ENCODE measurements at regions not wholly inside any gene's neighbourhood (a gene's known extent, or its start where the extent isn't known, plus 50 kb on each side); places are given as distances from the start of the nearest gene placed in this dataset.

DNA sequence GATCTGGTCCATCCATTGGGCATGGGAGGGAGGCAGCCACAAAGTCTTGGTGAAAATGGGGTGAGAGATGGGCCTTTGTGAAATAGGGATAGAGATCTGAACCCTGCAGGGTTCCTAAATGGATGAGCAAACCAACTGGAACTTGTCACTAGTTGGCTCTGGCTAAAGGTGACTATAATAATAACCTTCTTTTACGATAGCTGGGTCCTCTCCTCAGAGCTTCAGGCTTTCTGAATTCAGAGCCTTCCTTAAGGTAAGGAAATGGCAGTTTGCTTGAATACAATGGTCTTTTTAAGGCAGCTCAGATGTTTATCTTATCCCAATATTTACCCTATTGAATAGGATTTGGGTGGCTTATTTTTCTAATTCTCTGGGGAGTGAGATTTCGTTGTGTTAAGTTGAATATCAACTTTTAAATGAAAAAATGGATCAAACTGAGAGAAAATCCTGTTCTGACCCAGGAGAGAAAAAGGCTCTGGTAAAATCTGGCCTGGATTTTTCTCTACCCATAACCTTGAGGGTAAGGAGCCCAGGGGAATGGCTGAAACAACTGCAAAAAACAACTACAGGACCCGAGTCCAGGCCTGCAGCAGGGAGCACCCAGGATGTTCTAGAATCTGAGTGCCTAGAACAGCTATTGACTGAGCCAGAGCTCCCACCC lies 61.1 kb upstream of the CXCR4 start:
- Histone ChIP-seq H3K27ac (ENCODE audit: low read length) (no peak overlapping the region), H3K79me2 (ENCODE audit: low read length) (no peaks in the 10 kb centered on the region), H3K4me1 (ENCODE audit: low read length) (no peaks in the 10 kb centered on the region), H3K9ac (ENCODE audit: low read length) (no peak overlapping the region), H3K9me3 (ENCODE audit: low read length) (no peaks in the 10 kb centered on the region), H3K36me3 (ENCODE audit: insufficient read depth, low read length) (no peaks in the 10 kb centered on the region), H2AFZ (ENCODE audit: low read length) (no peak overlapping the region), H3K27me3 (ENCODE audit: low read length) (no peaks in the 10 kb centered on the region; the same call in 1 of the 2 replicates), H3K4me3 (ENCODE audit: low read length) (no peak overlapping the region), H4K20me1 (ENCODE audit: insufficient read depth, low read depth, low read length) (no peaks in the 10 kb centered on the region), H3K4me2 (ENCODE audit: low read depth, low read length, poor library complexity, severe bottlenecking) (no peak overlapping the region), H3K9me2 (replicated peaks; ENCODE audit: insufficient read depth, low read length) (no peaks in the 10 kb centered on the region)
- DNase-seq, result no peak

DNA sequence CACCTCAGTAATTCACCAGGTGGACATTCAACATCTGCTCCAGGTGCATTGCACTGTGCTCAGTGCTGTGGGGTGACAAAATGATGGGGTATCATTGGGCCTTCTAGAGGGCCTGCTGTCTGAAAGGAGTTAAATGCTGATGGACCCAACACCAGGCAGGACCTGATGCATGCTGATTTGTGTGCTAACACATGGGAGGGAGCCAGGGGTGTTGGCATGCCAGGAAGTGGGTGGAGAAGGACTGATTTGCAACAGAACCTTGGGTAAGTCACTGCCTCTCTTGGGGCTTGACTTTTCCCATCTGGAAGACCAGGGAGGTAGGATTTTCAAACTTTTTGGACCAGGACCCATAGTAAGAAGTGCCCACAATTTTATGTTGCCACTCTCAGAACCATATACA lies 57.9 kb upstream of the CXCR4 start:
- H3K4me3 ChIP-seq (ENCODE audit: low read length), result no peak overlapping the region
- no peak overlapping the region for H2AFZ ChIP-seq (ENCODE audit: low read length)
- no peak overlapping the region for H3K9ac ChIP-seq (ENCODE audit: low read length)
- no peaks in the 10 kb centered on the region for H3K27me3 ChIP-seq (ENCODE audit: low read length)
- no peaks in the 10 kb centered on the region for H4K20me1 ChIP-seq (ENCODE audit: insufficient read depth, low read depth, low read length)
- no peak overlapping the region for H3K4me2 ChIP-seq (ENCODE audit: low read depth, low read length, poor library complexity, severe bottlenecking)
- H3K79me2 ChIP-seq (ENCODE audit: low read length), result no peaks in the 10 kb centered on the region
- H3K4me1 ChIP-seq (ENCODE audit: low read length), result no peaks in the 10 kb centered on the region
- H3K9me2 ChIP-seq (replicated peaks; ENCODE audit: insufficient read depth, low read length), result no peaks in the 10 kb centered on the region
- no peaks in the 10 kb centered on the region for H3K9me3 ChIP-seq (ENCODE audit: low read length)
- H3K36me3 ChIP-seq (ENCODE audit: insufficient read depth, low read length), result no peaks in the 10 kb centered on the region
- DNase-seq, result peak; percentile 36
- no peak overlapping the region for H3K27ac ChIP-seq (ENCODE audit: low read length)

DNA sequence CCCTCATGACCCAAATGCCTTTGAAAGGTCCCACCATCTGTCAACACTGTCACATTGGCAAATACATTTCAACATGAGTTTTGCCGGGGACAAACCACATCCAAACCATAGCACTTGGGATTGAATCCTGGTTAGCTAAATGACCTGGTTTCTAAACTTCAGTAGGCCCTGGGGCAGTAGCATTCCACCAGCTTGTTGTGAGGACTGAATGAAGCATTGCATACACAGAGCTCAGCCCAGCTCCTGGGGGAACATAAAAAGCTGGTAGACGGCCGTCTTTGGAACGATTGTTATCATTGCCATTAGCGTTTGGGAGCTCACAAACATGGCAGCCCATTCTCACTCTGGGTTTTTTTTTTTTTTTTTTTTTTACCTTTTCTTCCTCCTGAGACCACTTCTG lies 57.5 kb upstream of the CXCR4 start:
- no peaks in the 10 kb centered on the region for H4K20me1 ChIP-seq (ENCODE audit: insufficient read depth, low read depth, low read length)
- no peaks in the 10 kb centered on the region for H3K9me3 ChIP-seq (ENCODE audit: low read length)
- no peaks in the 10 kb centered on the region for H3K4me1 ChIP-seq (ENCODE audit: low read length)
- H3K36me3 ChIP-seq (ENCODE audit: insufficient read depth, low read length), result no peaks in the 10 kb centered on the region
- H3K27ac ChIP-seq (ENCODE audit: low read length), result no peak overlapping the region
- H3K27me3 ChIP-seq (ENCODE audit: low read length), result no peaks in the 10 kb centered on the region
- H3K9ac ChIP-seq (ENCODE audit: low read length), result no peak overlapping the region
- no peaks in the 10 kb centered on the region for H3K9me2 ChIP-seq (replicated peaks; ENCODE audit: insufficient read depth, low read length)
- H3K4me2 ChIP-seq (ENCODE audit: low read depth, low read length, poor library complexity, severe bottlenecking), result no peak overlapping the region
- DNase-seq, result peak; percentile 24
- no peak overlapping the region for H3K4me3 ChIP-seq (ENCODE audit: low read length)
- H2AFZ ChIP-seq (ENCODE audit: low read length), result no peak overlapping the region
- H3K79me2 ChIP-seq (ENCODE audit: low read length), result no peaks in the 10 kb centered on the region

DNA sequence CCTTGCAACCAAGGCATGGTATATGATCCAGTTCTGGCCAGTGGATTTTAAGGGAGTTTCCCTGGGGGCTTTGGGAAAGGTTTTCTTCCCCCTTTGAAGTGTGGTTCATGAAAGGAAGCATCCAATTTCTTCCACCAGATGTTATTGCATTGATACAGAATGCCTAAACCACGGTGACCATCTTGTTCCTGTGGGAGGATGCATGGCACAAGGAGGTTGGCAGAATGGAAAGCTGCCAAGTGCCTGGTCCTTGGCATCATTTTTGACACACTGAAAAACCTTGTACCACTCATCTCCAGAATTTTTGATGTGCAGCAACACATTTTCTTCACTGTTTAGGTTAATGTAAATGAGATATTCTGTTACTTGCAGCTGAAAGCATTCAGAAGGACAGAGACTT lies 55.2 kb upstream of the CXCR4 start:
- H3K4me2 ChIP-seq (ENCODE audit: low read depth, low read length, poor library complexity, severe bottlenecking), result no peak overlapping the region
- 0 out of 2 replicates have a peak, but pooled peaks cover 6% of the 10 kb centered on the region for H4K20me1 ChIP-seq (ENCODE audit: insufficient read depth, low read depth, low read length)
- no peak for DNase-seq
- no peaks in the 10 kb centered on the region for H3K79me2 ChIP-seq (ENCODE audit: low read length)
- H3K4me3 ChIP-seq (ENCODE audit: low read length), result no peak overlapping the region
- H3K27me3 ChIP-seq (ENCODE audit: low read length), result no peaks in the 10 kb centered on the region
- H3K9me2 ChIP-seq (replicated peaks; ENCODE audit: insufficient read depth, low read length), result no peaks in the 10 kb centered on the region
- no peak overlapping the region for H3K9ac ChIP-seq (ENCODE audit: low read length)
- H3K36me3 ChIP-seq (ENCODE audit: insufficient read depth, low read length), result no peaks in the 10 kb centered on the region
- no peaks in the 10 kb centered on the region for H3K4me1 ChIP-seq (ENCODE audit: low read length)
- no peak overlapping the region for H2AFZ ChIP-seq (ENCODE audit: low read length)
- H3K27ac ChIP-seq (ENCODE audit: low read length), result no peak overlapping the region
- H3K9me3 ChIP-seq (ENCODE audit: low read length), result no peaks in the 10 kb centered on the region

DNA sequence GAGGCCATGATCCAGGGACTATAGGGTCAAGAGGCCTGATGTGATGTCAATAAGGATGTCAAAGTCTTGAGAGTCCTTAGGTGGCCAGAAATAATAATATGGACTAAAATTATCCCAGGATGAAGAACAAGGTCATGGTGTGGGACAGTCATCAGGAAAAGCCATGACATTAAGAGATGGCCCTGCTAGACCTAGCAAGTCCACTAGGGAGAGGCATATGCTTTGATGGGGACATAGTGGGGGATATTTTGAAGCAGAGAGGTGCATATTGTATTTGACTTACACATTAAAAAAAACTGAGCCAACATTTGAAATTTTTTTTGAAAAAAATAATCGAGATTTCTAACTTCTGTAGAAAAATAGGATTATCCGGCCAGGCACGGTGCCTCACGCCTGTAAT lies 53.3 kb upstream of the CXCR4 start:
- Histone ChIP-seq H3K4me3 (ENCODE audit: low read length) (no peak overlapping the region), H3K27ac (ENCODE audit: low read length) (no peak overlapping the region), H3K27me3 (ENCODE audit: low read length) (no peaks in the 10 kb centered on the region), H3K9me3 (ENCODE audit: low read length) (no peaks in the 10 kb centered on the region), H3K9ac (ENCODE audit: low read length) (no peak overlapping the region), H3K9me2 (replicated peaks; ENCODE audit: insufficient read depth, low read length) (no peaks in the 10 kb centered on the region), H4K20me1 (ENCODE audit: insufficient read depth, low read depth, low read length) (0 out of 2 replicates have a peak, but pooled peaks cover 6% of the 10 kb centered on the region), H3K36me3 (ENCODE audit: insufficient read depth, low read length) (no peaks in the 10 kb centered on the region), H3K4me2 (ENCODE audit: low read depth, low read length, poor library complexity, severe bottlenecking) (no peak overlapping the region), H3K4me1 (ENCODE audit: low read length) (no peaks in the 10 kb centered on the region), H2AFZ (ENCODE audit: low read length) (no peak overlapping the region), H3K79me2 (ENCODE audit: low read length) (no peaks in the 10 kb centered on the region)
- DNase-seq, result peak; percentile 37

DNA sequence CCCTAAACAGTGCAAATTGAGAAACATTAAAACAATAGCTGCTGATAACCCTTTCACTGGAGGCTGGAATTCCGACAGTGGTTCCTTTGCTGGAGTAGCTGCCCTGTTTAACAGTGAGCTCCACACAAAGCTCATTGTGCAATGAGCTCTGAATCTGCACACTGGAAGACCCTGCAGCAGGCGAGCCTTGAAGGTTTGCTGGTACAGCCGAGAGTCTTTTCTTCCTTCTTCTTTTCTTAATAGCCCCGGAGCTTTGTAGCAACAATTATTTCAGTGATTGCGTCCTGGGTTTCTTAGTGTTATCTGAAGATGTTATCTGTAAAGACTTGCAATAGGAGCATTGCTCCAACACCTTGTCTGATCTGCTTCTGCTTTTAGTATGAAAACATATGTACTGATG lies 50.8 kb upstream of the CXCR4 start:
- DNase-seq, result no peak
- H3K79me2 ChIP-seq (ENCODE audit: low read length), result no peaks in the 10 kb centered on the region
- H2AFZ ChIP-seq (ENCODE audit: low read length), result no peak overlapping the region
- 0 out of 2 replicates have a peak, but pooled peaks cover 6% of the 10 kb centered on the region for H4K20me1 ChIP-seq (ENCODE audit: insufficient read depth, low read depth, low read length)
- H3K9me3 ChIP-seq (ENCODE audit: low read length), result no peaks in the 10 kb centered on the region
- H3K27ac ChIP-seq (ENCODE audit: low read length), result no peak overlapping the region
- no peak overlapping the region for H3K4me2 ChIP-seq (ENCODE audit: low read depth, low read length, poor library complexity, severe bottlenecking)
- no peak overlapping the region for H3K9ac ChIP-seq (ENCODE audit: low read length)
- H3K9me2 ChIP-seq (replicated peaks; ENCODE audit: insufficient read depth, low read length), result no peaks in the 10 kb centered on the region
- H3K4me1 ChIP-seq (ENCODE audit: low read length), result no peaks in the 10 kb centered on the region
- no peaks in the 10 kb centered on the region for H3K27me3 ChIP-seq (ENCODE audit: low read length)
- no peak overlapping the region for H3K4me3 ChIP-seq (ENCODE audit: low read length)
- no peaks in the 10 kb centered on the region for H3K36me3 ChIP-seq (ENCODE audit: insufficient read depth, low read length)

DNA sequence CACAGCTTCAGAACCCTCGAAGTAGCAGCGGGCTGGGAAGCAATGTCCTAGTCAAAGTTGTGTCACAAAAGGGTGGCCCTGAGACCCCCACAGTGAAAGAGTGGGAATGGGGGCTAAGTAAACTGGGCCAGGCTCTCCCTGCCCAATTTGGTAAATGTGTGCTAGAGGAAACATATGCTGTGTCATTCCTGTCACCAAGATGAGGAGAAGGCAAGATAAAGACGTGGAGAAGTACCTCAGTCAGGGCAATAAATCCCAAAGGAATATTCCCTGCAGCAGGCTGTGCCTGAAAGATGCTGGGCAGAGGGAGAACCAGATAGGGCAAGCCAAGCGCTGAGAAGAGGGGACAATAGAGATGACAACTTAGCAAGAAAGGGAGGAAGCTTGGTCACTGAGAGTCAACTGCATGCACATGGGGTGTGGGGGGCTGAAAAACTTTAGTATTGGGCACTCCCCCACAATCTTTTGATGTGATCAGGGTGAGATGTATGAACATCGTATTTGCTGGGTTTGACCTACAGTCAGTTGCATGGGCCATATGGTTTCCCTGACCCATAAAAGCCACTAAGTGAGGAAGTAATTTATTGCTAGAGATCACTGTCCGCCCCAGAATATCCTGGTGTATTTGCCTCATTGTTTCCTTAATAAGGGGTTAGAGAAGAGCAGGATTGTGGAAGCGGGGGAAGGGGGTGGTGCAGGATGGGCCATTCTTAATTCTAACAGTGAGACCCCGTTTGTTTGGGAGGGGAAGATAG lies 49.9 kb upstream of the CXCR4 start:
- H3K4me1 ChIP-seq (ENCODE audit: low read length), result no peaks in the 10 kb centered on the region
- no peaks in the 10 kb centered on the region for H3K27me3 ChIP-seq (ENCODE audit: low read length)
- H2AFZ ChIP-seq (ENCODE audit: low read length), result no peak overlapping the region
- DNase-seq, result no peak
- H3K9me3 ChIP-seq (ENCODE audit: low read length), result no peaks in the 10 kb centered on the region
- H3K9me2 ChIP-seq (replicated peaks; ENCODE audit: insufficient read depth, low read length), result no peaks in the 10 kb centered on the region
- no peaks in the 10 kb centered on the region for H3K79me2 ChIP-seq (ENCODE audit: low read length)
- no peak overlapping the region for H3K27ac ChIP-seq (ENCODE audit: low read length)
- H3K4me2 ChIP-seq (ENCODE audit: low read depth, low read length, poor library complexity, severe bottlenecking), result no peak overlapping the region
- no peak overlapping the region for H3K4me3 ChIP-seq (ENCODE audit: low read length)
- H3K36me3 ChIP-seq (ENCODE audit: insufficient read depth, low read length), result no peaks in the 10 kb centered on the region
- H4K20me1 ChIP-seq (ENCODE audit: insufficient read depth, low read depth, low read length), result 0 out of 2 replicates have a peak, but pooled peaks cover 6% of the 10 kb centered on the region
- H3K9ac ChIP-seq (ENCODE audit: low read length), result no peak overlapping the region
